MM.1S (cell line): ENCODE measurements at regions not wholly inside any gene's neighbourhood (a gene's known extent, or its start where the extent isn't known, plus 50 kb on each side); places are given as distances from the start of the nearest gene placed in this dataset.

ENCODE experiments used
- DNase-seq: peaks from one replicate; pipeline ENCODE4 v3.0.0-alpha.2; 2015
- H2AFZ ChIP-seq: fragments of 300-600 bp; sonication (generic); 2 replicates; pipeline ENCODE4 v1.6.0; 2016; ENCODE audit warnings: antibody characterized with exemption, low read length
- H3F3A ChIP-seq: fragments of 300-600 bp; sonication (generic); 2 replicates; pipeline ENCODE4 v1.6.1; 2016; ENCODE audit warnings: mild to moderate bottlenecking, antibody characterized with exemption, low read length, moderate library complexity, mixed read lengths; ENCODE audit not compliant: insufficient read depth
- H3K27ac ChIP-seq: fragments of 300-600 bp; sonication (generic); 2 replicates; pipeline ENCODE4 v1.5.1; 2016; ENCODE audit warnings: mild to moderate bottlenecking, low read length
- H3K27me3 ChIP-seq: fragments of 300-600 bp; sonication (generic); replicated peaks from 2 replicates; pipeline ENCODE4 v1.6.0; 2016; ENCODE audit warnings: low read length; ENCODE audit not compliant: insufficient read depth
- H3K36me3 ChIP-seq: fragments of 300-600 bp; sonication (generic); replicated peaks from 2 replicates; pipeline ENCODE4 v1.6.1; 2016; ENCODE audit warnings: mild to moderate bottlenecking, low read length, mixed read lengths; ENCODE audit not compliant: insufficient read depth
- H3K4me1 ChIP-seq: fragments of 300-600 bp; sonication (generic); 2 replicates; pipeline ENCODE4 v1.6.1; 2016; ENCODE audit warnings: low read length, mixed read lengths
- H3K4me2 ChIP-seq: fragments of 300-600 bp; sonication (generic); 2 replicates; pipeline ENCODE4 v1.6.0; 2016; ENCODE audit warnings: low read depth, low read length
- H3K4me3 ChIP-seq: fragments of 300-600 bp; sonication (generic); 2 replicates; pipeline ENCODE4 v1.5.1; 2016; ENCODE audit warnings: low read length, mixed read lengths
- H3K79me2 ChIP-seq: fragments of 300-600 bp; sonication (generic); 2 replicates; pipeline ENCODE4 v1.6.1; 2016; ENCODE audit warnings: mixed run types, low read length, mixed read lengths
- H3K9ac ChIP-seq: fragments of 300-600 bp; sonication (generic); 2 replicates; pipeline ENCODE4 v1.6.1; 2016; ENCODE audit warnings: low read length, mixed read lengths
- H3K9me2 ChIP-seq: fragments of 300-600 bp; sonication (generic); replicated peaks from 2 replicates; pipeline ENCODE4 v1.6.1; 2016; ENCODE audit warnings: mild to moderate bottlenecking, low read length, mixed read lengths; ENCODE audit not compliant: insufficient read depth
- H3K9me3 ChIP-seq: fragments of 300-600 bp; sonication (generic); replicated peaks from 2 replicates; pipeline ENCODE4 v1.6.1; 2016; ENCODE audit warnings: mild to moderate bottlenecking, low read length, mixed read lengths; ENCODE audit not compliant: insufficient read depth
- H4K20me1 ChIP-seq: fragments of 300-600 bp; sonication (generic); 2 replicates; pipeline ENCODE4 v1.6.1; 2016; ENCODE audit warnings: mild to moderate bottlenecking, low read length, moderate library complexity, mixed read lengths; ENCODE audit not compliant: insufficient read depth
- CTCF ChIP-seq: fragments of 300-600 bp; sonication (generic); IDR thresholded peaks from 2 replicates; pipeline ENCODE4 v1.5.1; 2016; ENCODE audit warnings: antibody characterized with exemption, low read length, mixed read lengths
- EZH2 ChIP-seq: fragments of 300-600 bp; sonication (generic); optimal IDR thresholded peaks from 2 replicates; pipeline ENCODE3; 2017; ENCODE audit warnings: low read depth, mild to moderate bottlenecking, antibody characterized with exemption, low read length, mixed read lengths
- EZH2phosphoT487 ChIP-seq: fragments of 300-600 bp; sonication (generic); IDR thresholded peaks from 2 replicates; pipeline ENCODE4 v1.6.1; 2018; ENCODE audit warnings: antibody characterized with exemption, low read length

GRCh38 chr1:21341022-21341421 is 50.8 kb upstream of the ECE1 start:
- Histone ChIP-seq H3K9ac (no peak overlapping the region), H3K9me3 (no peaks in the 10 kb centered on the region), H3K4me3 (no peak overlapping the region), H3K27ac (no peak overlapping the region), H4K20me1 (0 out of 2 replicates have a peak, but pooled peaks cover 10% of the 10 kb centered on the region), H3K9me2 (no peaks in the 10 kb centered on the region), H3K4me2 (no peak overlapping the region), H2AFZ (no peak overlapping the region), H3K4me1 (peaks cover 19% of the 10 kb centered on the region), H3F3A (peaks cover 8% of the 10 kb centered on the region), H3K27me3 (no peaks in the 10 kb centered on the region), H3K79me2 (peaks cover 82% of the 10 kb centered on the region), H3K36me3 (no peaks in the 10 kb centered on the region)
- DNase-seq, result no peak
- no peak for TF ChIP-seq CTCF
- TF ChIP-seq EZH2, result no peak
- no peak for TF ChIP-seq EZH2phosphoT487

- H3K4me2 ChIP-seq, result no peak overlapping the region
- H3K79me2 ChIP-seq, result peaks cover 89% of the 10 kb centered on the region
- H3K9me3 ChIP-seq, result no peaks in the 10 kb centered on the region
- DNase-seq, result no peak
- H3K4me1 ChIP-seq, result peaks cover 19% of the 10 kb centered on the region
- H3K27ac ChIP-seq, result no peak overlapping the region
- H3K27me3 ChIP-seq, result no peaks in the 10 kb centered on the region
- no peak overlapping the region for H2AFZ ChIP-seq
- H3K9ac ChIP-seq, result no peak overlapping the region
- H3F3A ChIP-seq, result peaks cover 8% of the 10 kb centered on the region
- H3K36me3 ChIP-seq, result no peaks in the 10 kb centered on the region
- H4K20me1 ChIP-seq, result 0 out of 2 replicates have a peak, but pooled peaks cover 10% of the 10 kb centered on the region
- TF ChIP-seq EZH2phosphoT487 (no peak), EZH2 (no peak), CTCF (no peak)
- no peak overlapping the region for H3K4me3 ChIP-seq
- no peaks in the 10 kb centered on the region for H3K9me2 ChIP-seq
Measured at GRCh38 chr1:21340230-21340945, 50.1 kb upstream of the ECE1 start.
